ENCODE measurements at regions not wholly inside any gene's neighbourhood (a gene's known extent, or its start where the extent isn't known, plus 50 kb on each side); places are given as distances from the start of the nearest gene placed in this dataset.
"Not testable (repeated sequence)": the region's sequence is repeated elsewhere in the genome, so short reads cannot be mapped to it uniquely, and the experiment has no call there.

DNA sequence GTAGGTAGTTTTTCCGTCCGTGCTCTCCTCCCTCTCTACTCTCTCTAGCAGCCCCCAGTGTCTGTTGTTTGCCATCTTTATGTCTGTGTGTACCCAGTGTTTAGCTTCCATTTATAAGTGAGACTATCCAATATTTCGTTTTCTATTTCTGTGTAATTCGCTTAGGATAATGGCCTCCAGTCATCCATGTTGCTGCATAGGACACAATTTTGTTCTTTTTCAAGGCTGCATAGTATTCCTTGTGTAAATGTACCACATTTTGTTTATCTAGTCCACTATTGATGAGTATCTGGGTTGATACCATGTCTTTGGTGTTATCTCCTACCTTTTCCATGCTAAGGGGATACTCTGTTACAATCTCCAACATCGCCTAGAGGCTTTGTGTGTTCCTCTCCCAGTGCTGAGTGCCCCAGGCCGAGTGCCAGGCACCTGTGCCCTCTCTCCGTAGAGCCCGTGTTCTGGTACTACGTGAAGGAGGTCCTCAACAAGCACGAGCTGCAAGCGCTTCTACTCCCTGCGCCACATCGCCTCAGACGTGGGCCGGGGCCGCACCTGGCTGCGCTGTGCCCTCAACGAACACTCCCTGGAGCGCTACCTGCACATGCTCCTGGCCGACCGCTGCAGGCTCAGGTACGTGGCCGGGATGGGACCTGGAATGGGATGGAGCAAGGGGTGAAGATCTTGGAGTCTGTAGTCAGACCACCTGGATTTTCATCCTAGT, 51.0 kb downstream of the NPIPB11 start:
- not testable (repeated sequence) for DNase-seq

- DNase-seq = not testable (repeated sequence)
Observed at GRCh38 chr16:29354449-29354848, 52.1 kb downstream of the NPIPB11 start.

- not testable (repeated sequence) for DNase-seq
Observed at GRCh38 chr16:29352617-29352999, 53.9 kb downstream of the NPIPB11 start.

DNA sequence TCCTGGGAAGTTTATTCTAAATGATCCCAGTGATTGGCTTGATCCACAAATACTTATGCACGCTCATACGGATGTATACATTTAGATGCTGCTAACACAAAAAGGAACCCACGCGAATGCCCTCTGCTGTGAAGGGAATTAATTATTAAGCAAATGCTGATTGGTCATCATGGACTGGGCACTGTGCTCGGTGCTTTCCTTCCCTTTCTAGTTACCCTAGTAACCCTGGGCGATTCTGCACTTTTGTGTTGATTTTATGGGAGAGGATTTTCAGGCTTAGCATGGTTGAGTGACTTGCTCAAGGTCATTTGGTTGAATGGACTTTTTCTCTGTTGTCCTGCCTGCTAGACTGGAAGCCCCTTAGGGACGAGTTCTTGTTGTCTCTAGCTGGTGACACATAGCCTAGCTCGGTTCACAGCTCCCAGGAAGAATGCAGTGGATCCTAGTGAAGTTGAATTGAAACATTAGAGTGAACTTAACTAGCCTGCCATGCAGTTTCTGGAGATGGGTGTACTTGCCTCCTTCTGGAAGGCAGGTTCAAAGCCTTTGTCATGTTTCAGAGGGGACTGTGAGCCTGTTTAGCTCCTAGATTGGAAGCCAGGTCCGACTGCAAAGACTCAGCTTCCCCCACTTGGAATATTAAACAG, 54.4 kb downstream of the NPIPB11 start:
- DNase-seq = not testable (repeated sequence)

- not testable (repeated sequence) for DNase-seq
Observed at GRCh38 chr16:29351271-29351969, 55.1 kb downstream of the NPIPB11 start.

DNA sequence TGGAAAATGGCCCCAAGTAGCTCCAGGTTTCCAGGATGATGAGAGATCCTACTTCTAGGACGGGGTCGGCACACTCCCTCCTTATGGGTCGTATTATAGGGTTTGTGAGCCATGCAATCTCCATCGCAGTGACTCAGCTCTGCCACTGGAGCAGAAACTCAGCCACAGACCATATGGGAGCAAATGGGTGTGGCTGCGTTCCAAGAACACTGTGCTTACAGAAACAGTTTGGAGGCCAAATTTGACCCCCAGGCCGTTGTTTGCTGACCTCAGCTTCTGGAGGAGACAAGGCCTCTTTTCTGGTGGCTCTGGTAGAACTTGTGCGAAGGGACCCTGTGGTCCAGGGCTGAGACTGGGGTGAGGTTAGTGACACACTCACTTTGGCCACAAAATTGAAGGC, 56.5 kb downstream of the NPIPB11 start:
- DNase-seq = not testable (repeated sequence)

DNA sequence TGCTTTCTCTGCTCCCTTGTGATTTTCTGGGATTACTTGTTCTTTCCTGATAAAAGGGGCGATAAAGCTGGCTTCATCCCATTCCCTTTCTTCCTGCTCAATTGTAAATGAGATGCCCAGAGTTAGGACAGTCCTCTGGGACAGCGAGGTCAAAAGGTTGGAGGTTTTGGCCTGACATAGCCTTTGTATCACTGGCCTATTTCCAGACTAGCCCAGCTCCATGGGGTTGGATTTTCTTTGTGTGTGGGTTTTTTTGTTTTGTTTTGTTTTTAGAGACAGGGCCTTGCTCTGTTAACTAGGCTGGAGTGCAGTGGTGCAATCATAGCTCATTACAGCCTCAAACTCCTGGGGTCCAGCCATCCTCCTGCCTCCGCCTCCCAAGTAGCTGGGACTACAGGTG, 57.8 kb downstream of the NPIPB11 start:
- not testable (repeated sequence) for DNase-seq

DNA sequence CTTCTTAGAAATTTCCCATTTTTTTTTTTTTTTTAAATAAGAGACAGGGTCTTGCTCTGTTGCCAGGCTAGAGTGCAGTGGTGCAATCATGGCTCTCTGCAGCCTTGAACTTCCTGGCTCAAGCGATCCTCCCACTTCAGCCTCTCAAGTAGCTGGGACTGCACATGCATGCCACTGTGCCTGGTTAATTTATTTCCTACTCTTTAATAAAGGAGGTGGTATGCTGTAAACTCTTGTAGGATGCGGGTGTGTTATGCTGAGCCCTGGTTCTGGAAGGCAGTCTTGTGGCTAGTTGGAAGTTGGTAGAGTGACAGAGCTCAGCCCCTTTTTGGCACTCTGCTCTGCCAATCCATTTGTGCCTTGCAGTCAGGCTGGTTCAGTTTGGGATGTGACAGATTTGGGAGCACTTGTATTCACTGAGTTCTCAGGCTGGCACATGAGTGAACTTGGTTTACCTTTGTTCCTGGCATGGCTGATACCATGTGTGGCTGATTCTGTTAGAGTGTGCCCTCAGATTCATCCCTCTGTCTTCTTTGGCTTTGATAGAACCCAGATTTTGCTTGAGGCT, 58.3 kb downstream of the NPIPB11 start:
- DNase-seq = not testable (repeated sequence)

GRCh38 chr16:29346796-29347580, 59.5 kb downstream of the NPIPB11 start:
- DNase-seq = not testable (repeated sequence)

DNA sequence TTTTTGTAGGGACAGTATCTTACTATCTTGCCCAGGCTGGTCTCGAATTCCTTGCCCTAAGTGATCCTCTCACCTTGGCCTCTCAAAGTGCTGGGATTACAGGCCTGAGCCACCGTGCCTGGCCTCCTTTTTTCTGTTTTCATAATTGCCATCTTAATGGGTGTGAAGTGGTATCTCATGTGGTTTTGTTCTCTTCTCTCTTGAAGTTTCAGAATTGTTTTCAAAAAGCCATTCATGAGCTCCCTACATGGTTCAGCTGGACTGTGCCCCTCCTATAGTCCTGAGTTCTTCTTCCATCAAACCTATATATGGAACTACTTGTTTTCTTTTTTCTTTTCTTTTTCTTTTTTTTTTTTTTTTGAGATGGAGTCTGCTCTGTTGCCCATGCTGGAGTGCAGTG, 60.3 kb downstream of the NPIPB11 start:
- DNase-seq = not testable (repeated sequence)

DNA sequence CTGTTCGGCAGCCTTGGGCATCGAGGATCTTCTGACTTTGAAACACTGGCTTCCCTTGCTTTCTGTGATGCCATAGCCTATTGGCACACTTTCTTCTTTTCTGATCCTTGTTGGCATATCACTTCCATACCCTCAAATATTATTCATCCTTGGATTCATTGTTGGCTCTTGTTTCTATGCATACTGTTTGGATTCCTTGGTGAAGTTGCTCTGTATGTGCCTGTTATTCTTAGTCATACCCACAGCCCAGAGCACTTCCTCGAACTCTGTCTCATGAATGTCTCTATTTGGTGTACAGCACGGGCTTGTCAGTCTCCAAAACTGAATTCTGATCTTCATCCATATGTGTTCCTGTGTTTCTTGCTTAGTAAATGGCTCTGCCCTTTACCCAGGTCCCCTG, 63.6 kb downstream of the NPIPB11 start:
- DNase-seq = not testable (repeated sequence)

DNA sequence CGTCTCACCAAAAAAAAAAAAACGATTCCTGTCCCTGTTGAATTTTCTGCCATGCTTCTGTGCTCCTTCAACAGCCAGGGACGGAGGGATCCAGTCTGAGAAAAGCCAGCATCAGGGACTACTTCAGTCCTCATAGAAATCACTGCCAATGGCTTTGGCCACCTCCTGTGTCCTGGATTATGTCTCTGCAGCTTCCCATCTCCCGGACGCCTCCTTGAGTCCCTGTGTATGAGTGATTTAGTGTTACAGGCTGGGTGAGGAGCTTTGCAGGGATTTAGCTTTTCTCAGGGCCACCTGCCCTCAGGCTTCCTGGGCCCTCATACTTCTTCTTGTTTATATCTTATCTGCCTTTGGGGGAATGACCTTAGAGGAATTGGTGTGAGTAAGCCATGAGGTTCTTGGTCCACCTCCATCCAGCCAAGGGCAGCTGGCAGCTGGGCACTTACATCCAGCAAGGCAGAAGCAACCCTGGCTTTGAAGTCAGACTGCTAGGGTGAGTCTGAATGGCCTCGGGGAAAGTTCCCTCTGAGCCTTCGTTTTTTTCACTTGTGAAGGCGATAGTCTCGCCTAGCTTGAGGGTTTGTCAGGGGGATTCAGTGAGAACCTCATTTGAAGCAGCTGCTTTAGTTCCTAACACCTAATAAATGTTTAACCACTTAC, 65.6 kb downstream of the NPIPB11 start:
- DNase-seq = not testable (repeated sequence)

GRCh38 chr16:29340235-29340634, 66.3 kb downstream of the NPIPB11 start:
- not testable (repeated sequence) for DNase-seq

- DNase-seq = not testable (repeated sequence)
Observed at GRCh38 chr16:29338821-29339700, 67.5 kb downstream of the NPIPB11 start.

DNA sequence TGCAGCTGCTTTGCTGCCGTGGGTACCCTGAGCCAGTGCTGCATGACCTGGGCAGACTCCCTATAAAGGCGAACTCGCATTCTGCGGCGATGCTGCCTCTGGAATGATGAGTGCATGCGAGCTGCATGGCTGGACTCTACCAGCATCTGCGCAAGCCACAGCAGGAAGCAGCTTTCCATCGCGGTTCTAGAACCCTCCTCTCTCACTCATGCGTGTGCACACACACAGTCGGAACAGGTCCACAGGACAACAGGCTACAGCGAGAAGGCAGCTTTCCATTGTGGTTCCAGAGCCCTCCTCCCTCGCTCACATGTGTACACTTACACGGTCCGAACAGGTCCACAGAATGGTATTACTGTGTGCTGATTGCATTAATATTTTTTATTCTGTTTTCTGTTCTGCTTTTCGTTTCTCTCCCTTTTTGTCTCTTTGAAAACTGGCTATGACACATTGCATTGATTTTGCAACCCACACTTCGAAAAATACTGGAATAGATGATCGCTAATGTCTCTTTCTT, 69.1 kb downstream of the NPIPB11 start:
- not testable (repeated sequence) for DNase-seq

DNA sequence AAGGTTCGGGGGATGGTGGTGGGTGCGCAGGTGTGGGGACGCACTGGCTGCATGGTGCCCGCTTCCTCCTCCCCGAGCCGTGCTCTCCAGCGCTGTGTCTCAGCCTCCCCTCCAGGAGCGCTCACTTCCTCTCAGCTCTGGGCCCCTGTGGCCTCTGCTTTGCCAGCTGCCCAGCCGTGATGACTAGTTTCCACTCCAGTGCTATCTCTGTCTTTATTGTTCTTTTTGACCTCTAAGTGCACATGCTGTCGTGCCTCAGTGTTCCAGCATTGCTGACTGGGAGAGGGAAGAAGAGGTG, 71.0 kb downstream of the NPIPB11 start:
- not testable (repeated sequence) for DNase-seq

- not testable (repeated sequence) for DNase-seq
Observed at GRCh38 chr16:29334776-29335548, 71.5 kb downstream of the NPIPB11 start.

- DNase-seq = not testable (repeated sequence)
Observed at GRCh38 chr16:29333492-29334097, 72.9 kb downstream of the NPIPB11 start.

GRCh38 chr16:29330623-29331022, 75.9 kb downstream of the NPIPB11 start:
- DNase-seq = not testable (repeated sequence)

- not testable (repeated sequence) for DNase-seq
Observed at GRCh38 chr16:29328528-29328927, 78.0 kb downstream of the NPIPB11 start.
